ENCODE measurements at regions not wholly inside any gene's neighbourhood (a gene's known extent, or its start where the extent isn't known, plus 50 kb on each side); places are given as distances from the start of the nearest gene placed in this dataset.
A peak's percentile ranks its signal among the peaks of the same experiment; 100 is the strongest.

- DNase-seq = no peak
Measured at GRCh38 chr1:30400507-30400906, 322.9 kb downstream of the MATN1 start.

GRCh38 chr1:30399026-30399425 lies 324.4 kb downstream of the MATN1 start:
- DNase-seq = no peak

- no peak for DNase-seq
Measured at GRCh38 chr1:30397576-30397975, 325.8 kb downstream of the MATN1 start.

GRCh38 chr1:30395631-30396030 lies 327.8 kb downstream of the MATN1 start:
- DNase-seq = no peak

- DNase-seq = no peak
Measured at GRCh38 chr1:30388386-30388785, 335.0 kb downstream of the MATN1 start.

GRCh38 chr1:30386156-30386926 lies 337.0 kb downstream of the MATN1 start:
- DNase-seq = no peak

- peak in 1 of 2 experiments; percentile 14 for DNase-seq
Measured at GRCh38 chr1:30385246-30385995, 338.0 kb downstream of the MATN1 start.

- DNase-seq = no peak
Measured at GRCh38 chr1:30384286-30385245, 338.8 kb downstream of the MATN1 start.

- DNase-seq = no peak
Measured at GRCh38 chr1:30383221-30383711, 340.1 kb downstream of the MATN1 start.

- no peak for DNase-seq
Measured at GRCh38 chr1:30382496-30382895, 340.9 kb downstream of the MATN1 start.

- DNase-seq = no peak
Measured at GRCh38 chr1:30381671-30382365, 341.6 kb downstream of the MATN1 start.

- no peak for DNase-seq
Measured at GRCh38 chr1:30381266-30381665, 342.1 kb downstream of the MATN1 start.

GRCh38 chr1:30380625-30380984 lies 342.8 kb downstream of the MATN1 start:
- no peak for DNase-seq

- DNase-seq = peak; percentile 45 to 63
Measured at GRCh38 chr1:30379684-30380624, 343.4 kb downstream of the MATN1 start.

- no peak for DNase-seq
Measured at GRCh38 chr1:30378991-30379581, 344.3 kb downstream of the MATN1 start.

- DNase-seq = no peak
Measured at GRCh38 chr1:30378003-30378596, 345.3 kb downstream of the MATN1 start.

- no peak for DNase-seq
Measured at GRCh38 chr1:30377230-30378002, 346.0 kb downstream of the MATN1 start.

GRCh38 chr1:30376054-30376697 lies 347.2 kb downstream of the MATN1 start:
- DNase-seq = no peak

GRCh38 chr1:30375156-30375555 lies 348.2 kb downstream of the MATN1 start:
- DNase-seq = no peak
